NCI-H1105 treated with DMSO at 0.1 percent for 48 hours (cell line): ENCODE measurements at regions not wholly inside any gene's neighbourhood (a gene's known extent, or its start where the extent isn't known, plus 50 kb on each side); places are given as distances from the start of the nearest gene placed in this dataset.
"Not testable (repeated sequence)": the region's sequence is repeated elsewhere in the genome, so short reads cannot be mapped to it uniquely, and the experiment has no call there.

ENCODE experiments used
- DNase-seq: peaks from one replicate; lab custom pipeline; 2025; lab: John Stamatoyannopoulos, UW

GRCh38 chr3:187536185-187536584, 134.0 kb downstream of the SST start:
- DNase-seq: no peak

- no peak for DNase-seq
Observed at GRCh38 chr3:187533797-187534196, 136.4 kb downstream of the SST start.

GRCh38 chr3:187531831-187532230, 138.4 kb downstream of the SST start:
- no peak for DNase-seq

- no peak for DNase-seq
Observed at GRCh38 chr3:187522890-187523289, 147.3 kb downstream of the SST start.

GRCh38 chr3:187522293-187522692, 147.9 kb downstream of the SST start:
- no peak for DNase-seq

GRCh38 chr3:187521546-187521945, 148.6 kb downstream of the SST start:
- DNase-seq: no peak

GRCh38 chr3:187520027-187520945, 149.9 kb downstream of the SST start:
- DNase-seq: no peak

GRCh38 chr3:187519428-187519890, 150.7 kb downstream of the SST start:
- DNase-seq: no peak

GRCh38 chr3:187518616-187519015, 150.4 kb downstream of the RTP4 start:
- DNase-seq: no peak

- no peak for DNase-seq
Observed at GRCh38 chr3:187518207-187518606, 150.0 kb downstream of the RTP4 start.

GRCh38 chr3:187516446-187517185, 148.4 kb downstream of the RTP4 start:
- DNase-seq: no peak

- DNase-seq: no peak
Observed at GRCh38 chr3:187507905-187508304, 139.7 kb downstream of the RTP4 start.

- DNase-seq: no peak
Observed at GRCh38 chr3:187507266-187507665, 139.1 kb downstream of the RTP4 start.

GRCh38 chr3:187504435-187504834, 136.2 kb downstream of the RTP4 start:
- DNase-seq: no peak

- DNase-seq: no peak
Observed at GRCh38 chr3:187498211-187498724, 130.1 kb downstream of the RTP4 start.

- DNase-seq: no peak
Observed at GRCh38 chr3:187497052-187497451, 128.9 kb downstream of the RTP4 start.

- not testable (repeated sequence) for DNase-seq
Observed at GRCh38 chr3:187494056-187494455, 125.9 kb downstream of the RTP4 start.

- peak; percentile 87 for DNase-seq
Observed at GRCh38 chr3:187491371-187491770, 123.2 kb downstream of the RTP4 start.

GRCh38 chr3:187490366-187490765, 122.2 kb downstream of the RTP4 start:
- no peak for DNase-seq

- no peak for DNase-seq
Observed at GRCh38 chr3:187484547-187485295, 116.5 kb downstream of the RTP4 start.

- DNase-seq: no peak
Observed at GRCh38 chr3:187481426-187481825, 113.2 kb downstream of the RTP4 start.

GRCh38 chr3:187475613-187476012, 107.4 kb downstream of the RTP4 start:
- DNase-seq: not testable (repeated sequence)
